Eye (tissue), 1 donor: ENCODE measurements at regions not wholly inside any gene's neighbourhood (a gene's known extent, or its start where the extent isn't known, plus 50 kb on each side); places are given as distances from the start of the nearest gene placed in this dataset.

Experiments used
- DNase-seq: peaks from one replicate; pipeline ENCODE4 v3.0.0-alpha.2; 2015

DNA sequence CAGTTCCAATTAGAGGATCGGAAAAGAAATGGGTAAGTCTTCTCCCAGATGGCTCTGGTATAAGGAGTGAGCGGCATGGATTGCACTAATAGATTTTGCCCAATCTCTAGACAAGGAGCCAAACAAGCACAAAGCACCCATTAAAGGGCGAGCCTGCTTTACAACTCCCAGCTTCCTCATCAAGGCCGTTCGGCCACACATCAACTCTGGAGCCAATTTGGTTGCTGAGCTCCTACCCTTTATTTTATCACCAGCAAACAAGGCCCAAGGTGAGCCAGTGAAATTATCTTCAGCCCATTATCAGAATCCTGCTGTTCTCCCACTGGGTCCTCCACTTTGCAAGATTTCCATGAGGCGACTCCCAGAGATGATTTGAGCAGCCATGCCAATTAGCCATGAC, 292.2 kb upstream of the NPVF start:
- no peak for DNase-seq

DNA sequence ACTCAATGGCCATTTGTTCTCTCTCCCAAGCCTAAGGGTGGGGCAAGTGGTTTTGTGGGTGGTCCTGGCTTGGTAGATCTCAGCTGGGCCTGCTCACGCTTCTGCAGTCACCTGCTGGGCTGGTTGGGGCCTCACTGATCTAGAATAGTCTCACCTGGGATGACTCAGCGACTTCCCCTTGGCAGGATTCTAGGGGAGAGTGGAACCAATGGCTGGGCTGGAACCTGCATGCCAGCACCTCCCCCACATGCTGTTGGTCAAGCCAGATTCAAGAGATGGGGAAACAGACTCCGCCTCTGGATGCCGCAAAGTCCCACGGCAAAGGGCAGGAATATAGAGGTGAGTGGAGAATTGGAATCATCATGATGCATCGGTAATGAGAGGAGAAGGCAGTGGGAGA, 292.9 kb upstream of the NPVF start:
- no peak for DNase-seq

DNA sequence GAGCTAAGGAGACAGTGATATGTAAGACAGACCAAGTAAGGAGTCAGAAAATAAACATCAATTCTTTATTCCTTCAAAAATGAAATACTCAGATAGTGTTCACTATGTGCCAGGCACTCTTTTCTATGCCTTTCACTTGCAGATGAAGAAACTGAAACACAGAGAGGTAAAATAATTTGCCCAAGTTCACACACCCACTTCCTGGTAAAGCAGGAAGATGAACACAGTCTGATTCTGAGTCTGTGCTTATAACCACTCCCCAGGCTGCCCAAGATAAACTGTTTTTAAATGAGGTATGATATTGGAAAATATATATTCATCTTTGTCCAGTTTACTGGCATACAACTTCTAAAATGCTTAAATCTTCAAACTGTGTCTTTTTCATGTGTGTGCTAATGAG, 294.4 kb upstream of the NPVF start:
- no peak for DNase-seq

DNA sequence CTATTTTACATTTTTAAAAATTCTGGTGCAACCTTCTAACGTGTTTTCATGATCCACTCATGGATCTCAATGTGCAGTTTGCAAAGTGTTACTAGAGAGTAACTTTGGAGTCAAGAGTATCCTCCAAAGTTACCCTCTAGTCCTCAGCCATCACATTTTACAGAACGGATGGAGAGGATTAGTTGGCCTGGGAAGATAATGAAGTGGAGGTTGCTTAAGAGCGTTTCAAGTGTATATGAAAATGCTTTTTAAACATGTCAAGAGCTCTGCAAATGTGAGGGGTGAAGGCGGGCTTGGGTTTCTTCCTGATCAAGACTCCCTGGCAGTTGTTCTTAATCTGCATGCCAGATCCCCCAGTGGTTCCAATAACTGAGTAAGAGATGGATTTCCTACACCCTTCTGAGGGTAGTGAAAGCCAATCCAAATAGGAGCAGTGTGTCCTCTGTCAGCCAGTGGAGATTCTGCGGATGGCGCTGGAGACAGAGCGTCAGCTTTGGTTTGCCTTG, 299.4 kb upstream of the NPVF start:
- DNase-seq = no peak

DNA sequence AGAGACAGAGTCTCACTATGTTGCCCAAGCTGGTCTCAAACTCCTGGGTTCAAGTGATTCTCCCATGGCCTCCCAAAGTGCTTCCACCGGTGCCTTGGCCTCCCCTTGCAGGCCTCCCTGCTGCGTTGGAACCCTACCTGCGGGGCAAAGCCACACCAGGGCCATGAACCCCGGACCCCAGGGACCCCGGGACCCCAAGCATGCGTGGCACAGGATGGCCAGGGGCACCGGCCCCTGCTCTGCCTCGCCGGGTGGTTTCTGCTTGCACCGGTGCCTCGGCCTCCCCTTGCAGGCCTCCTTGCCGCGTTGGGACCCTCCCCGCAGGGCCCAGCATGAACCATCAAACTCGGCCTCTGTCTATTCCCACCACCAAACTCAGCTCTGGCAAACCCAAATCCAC, 301.0 kb upstream of the NPVF start:
- DNase-seq = no peak

DNA sequence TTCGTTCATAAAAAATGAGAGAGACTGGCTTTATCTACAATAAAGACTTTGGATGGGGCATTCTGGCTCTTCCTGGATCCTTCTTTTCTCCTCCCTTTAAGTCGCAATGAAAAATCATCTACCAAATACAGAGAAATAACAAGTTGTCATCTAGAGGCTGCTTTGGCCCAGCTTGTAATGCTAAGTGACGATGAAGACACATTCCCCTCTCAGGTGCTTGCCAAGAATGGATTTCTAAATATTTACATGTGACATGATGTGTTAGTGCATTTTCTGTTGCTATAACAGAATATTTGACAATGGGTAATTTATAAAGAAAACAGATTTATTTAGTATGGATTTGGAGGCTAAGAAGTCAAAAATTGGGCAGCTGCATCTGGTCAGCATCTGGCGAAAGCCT, 308.6 kb upstream of the NPVF start:
- DNase-seq = no peak

DNA sequence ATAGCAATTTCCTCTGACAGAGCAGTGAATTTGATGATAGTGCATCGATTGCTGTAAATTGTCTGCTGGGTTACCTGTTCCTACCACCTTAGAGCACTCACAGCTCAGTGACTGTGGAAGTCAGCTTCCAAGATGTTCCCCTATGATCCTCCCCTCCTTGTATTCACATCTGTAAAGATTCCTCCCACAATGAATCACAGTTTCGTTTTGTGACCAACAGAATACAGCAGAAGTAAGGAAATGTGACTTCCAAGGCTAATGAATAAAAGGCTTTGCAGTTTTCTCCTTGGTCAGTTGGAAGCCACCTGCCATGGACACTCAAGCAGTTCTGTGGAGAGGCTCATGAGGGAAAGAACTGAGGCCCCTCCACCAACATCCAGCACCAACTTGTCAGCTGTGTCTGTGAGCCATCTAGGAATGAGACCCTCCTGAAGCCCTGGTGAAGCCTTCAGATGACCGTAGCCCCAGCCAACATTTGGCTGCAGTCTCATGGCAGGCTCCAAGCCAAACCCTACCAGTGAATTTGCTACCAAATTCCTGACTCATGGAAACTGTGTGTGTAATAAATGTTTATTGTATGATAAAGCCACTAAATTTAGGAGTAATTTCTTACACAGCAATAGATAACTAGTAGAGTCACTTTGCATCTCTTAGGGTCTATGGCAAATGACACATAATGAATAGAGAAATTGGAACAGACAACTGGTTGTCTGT, 309.5 kb upstream of the NPVF start:
- no peak for DNase-seq

DNA sequence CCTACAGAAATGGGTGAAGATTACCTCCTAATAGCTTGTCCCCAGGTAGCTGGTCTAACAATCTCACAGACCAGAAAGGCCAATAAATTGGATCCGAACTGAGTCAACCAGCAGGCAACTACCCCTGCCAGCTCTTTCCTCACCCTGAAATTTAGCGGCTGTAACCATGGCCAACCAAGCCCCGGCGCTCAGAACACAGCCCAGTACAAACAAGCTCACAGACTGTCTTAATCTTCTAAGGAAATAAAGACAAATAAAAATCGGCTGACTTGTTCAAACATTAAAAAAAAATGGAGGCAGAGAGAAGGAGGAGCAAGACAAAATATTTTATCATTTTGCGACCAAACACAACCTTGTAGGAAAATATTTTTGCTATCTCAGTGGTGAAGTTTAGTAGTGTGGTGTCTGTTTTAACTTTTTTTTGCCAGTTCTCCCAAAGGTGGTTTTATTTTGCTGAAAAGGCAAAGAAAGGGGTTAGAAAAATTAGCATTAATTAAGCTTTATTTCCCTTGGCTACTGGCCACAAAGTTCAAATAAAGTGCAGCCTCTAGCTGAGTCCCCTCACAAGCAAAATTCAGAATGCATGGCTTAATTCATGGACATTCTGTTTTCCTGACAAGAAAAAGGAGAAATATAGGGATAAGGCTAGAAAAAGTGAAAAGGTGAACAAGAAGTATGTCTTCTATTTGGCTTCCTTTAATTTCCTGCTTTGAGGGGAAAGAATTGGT, 313.0 kb upstream of the NPVF start:
- DNase-seq = peak; percentile 60

DNA sequence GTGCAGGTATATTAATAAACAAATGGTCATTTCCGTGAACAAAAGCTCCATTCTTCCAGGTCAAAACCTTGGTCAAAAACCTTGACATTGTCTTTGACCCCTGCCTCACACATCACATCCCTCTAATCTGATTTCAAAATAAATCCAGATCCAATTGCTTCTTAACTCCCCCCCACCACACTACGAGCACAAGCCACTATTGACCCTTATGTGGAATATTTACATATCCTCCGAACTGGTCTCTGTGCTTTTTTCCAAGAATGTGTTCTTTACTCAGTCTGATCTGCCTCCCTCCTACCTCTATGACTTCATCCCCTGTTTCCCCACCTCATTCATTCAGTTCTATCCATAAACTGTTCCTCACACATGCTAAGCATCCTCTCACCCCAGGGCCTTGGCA, 313.6 kb upstream of the NPVF start:
- no peak for DNase-seq

DNA sequence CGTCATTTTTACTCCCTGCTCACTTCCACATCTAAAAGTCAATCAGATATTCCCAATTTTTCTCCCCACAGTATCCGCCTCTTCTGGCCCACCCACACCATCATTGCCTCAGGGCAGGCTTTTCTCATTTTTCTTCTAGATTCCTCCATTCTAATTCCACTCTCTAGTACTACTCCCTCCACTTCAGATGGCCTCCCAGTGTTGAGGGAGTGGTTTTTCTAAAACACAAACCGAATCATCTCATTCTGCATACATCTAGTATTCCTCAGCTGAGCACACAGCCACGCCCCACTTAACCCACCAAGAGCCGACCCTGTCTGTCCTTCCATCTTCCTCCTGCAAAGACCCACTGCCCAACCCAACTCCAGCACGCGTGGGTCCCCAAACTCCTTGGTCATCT, 314.9 kb upstream of the NPVF start:
- no peak for DNase-seq

DNA sequence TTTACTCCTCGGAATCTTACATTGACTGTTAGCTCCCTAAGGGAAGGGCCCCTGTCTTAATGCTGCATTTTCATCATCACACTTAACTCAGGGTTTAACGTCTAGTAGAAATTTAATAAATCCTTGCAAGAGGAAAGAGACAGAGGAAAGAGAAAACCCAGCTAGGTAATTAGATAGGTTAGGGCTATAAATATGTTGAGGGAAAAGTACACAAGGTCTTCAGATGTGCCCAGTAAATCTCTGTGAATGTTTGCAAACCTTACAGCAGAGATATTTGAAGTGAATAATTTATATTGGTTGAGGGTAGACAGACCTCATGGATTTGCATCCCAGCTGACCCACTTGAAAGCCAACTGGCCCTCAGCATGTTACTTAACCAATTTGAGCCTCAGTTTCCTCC, 315.5 kb upstream of the NPVF start:
- peak; percentile 44 for DNase-seq

DNA sequence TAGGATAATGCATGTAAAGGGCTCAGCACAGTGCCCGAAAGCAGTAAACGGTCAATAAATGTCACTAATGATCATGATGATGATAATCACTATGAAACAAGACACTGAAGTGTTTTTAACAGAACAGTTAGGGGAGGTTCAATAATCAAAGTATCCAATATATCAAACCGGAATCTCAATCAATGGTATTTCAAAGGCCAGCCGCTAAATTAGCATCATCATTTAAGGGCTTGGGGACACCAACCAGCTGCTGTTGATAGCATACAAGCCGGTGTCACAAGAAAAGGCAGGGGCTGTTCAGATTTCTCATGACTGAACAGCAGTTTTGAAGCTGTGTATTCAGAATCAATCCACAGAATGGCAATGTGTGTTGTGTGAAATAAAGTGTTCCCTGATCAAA, 316.0 kb upstream of the NPVF start:
- DNase-seq = peak; percentile 76

DNA sequence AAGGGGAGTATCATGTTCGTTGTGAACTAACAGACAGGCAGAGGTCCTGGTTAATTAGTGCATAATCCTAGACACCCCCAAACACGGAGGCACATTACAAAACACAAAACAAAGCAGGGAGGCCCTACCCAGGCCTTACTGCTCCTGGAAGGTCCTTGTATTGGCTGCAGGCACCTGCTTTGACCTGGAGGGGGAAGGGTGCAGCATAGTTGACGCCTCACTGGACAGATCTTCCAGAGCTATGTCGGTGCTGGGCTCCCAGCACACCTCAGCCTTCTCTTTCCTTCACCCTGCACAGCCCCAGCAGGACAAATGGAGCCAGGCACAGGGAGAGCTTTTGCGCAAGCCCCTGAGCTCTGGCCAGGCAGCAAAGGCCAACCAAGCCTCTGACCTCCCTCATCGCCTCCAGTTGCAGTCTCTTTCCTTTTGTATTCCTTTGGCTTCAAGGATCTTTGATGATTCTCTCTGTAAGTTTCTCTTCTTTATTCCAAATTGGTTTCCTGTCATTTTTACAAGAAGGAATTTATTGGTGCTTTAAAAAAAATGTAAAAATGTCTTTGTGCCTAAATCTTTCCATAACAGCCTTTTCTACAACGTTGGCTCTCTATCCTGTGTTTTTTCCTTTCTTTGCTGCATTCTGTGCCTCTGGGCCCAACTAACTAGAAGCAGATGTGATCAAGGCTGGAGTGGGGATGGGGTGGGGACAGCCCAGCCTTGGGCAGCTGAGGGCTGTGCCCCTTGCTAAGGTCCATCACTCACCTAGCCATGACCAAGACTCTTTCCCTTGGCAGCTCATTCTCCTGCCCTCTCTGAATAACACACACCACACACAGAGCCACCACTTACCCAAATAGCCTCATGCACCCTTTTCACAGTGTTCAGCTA, 317.1 kb upstream of the NPVF start:
- DNase-seq = peak; percentile 45

DNA sequence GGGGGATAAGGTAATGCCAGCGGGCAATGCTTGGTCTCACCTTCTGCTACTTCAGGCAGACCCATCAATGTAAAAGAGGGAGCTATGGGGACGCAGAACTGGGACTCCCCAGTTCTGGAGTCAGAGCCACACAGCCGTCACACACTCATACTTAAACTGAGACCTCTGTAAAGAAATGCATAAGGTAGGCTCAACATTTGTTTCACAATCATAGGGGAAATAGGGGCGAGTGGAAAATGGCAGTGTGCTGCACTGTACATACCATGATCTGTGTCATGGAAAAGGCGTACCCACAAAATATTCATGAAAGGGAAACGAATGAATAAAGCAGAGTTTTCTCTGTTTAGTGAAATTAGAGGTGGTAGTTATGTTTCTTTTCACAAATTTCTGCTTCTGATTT, 318.0 kb upstream of the NPVF start:
- no peak for DNase-seq

DNA sequence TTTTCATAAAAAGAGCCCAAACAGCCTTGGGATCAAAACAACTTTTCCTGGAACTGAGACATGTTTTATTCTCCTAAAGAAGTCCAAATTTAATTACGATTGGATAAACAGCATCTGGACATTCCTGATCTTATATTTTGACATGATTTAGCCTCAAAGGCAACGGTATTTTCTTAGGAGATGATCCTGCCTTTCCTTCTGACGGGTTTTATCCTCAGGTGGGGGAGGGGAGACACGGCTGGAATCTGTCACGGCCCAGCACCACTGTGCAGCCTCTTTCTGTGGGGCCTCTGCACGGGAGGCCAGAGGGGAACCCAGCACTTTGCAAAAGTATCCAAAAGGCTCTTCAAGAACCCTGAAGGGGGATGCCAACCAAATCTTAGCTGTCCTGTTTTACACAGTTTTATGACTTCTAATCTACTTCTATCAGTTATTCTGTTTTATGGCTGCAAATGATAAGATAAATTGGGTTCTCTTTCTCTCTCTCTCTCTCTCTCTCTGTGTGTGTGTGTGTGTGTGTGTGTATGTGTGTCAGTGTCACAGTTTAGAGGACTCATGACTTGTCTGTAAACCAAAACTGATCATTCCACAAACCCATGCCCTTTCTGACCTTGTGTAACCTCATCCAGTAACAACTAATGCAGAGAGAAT, 321.1 kb upstream of the NPVF start:
- peak; percentile 47 for DNase-seq

DNA sequence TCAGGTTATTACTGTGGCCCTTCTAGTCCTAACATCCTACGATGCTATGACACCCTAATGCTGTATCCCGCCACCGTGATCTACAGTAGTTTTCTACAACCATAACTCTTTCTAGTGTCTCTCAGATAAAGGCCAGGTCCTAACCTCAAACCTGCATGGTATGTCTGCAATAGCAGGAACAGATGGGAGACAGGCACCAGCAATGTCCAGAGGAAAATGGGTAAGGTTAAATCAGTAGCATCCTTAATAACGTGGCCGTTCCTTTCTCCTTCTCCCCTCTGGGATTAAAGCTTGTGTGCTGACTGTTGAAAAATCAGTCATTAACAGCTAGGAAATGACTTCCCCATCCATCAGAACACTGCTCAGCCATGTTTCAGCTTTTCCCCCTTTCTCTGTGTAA, 321.9 kb upstream of the NPVF start:
- no peak for DNase-seq

DNA sequence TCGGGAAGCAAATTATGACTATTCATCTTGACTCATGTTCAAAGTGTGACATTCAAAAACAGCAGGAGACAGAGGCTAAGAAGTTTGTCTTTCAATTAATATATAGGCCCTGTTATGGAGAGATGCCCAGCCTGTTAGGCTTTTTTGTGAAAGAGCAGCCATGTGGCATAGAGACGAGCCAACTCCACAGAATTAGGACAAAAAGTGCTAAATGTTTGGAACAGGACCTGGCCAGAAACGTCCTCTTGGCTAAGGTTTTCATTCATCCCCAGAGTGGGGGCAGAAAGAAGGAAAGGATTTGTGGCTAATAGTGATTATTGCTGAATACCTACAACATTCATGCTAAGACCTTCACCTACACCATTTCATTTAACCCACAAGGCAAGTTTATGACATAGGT, 324.7 kb upstream of the NPVF start:
- DNase-seq = no peak

DNA sequence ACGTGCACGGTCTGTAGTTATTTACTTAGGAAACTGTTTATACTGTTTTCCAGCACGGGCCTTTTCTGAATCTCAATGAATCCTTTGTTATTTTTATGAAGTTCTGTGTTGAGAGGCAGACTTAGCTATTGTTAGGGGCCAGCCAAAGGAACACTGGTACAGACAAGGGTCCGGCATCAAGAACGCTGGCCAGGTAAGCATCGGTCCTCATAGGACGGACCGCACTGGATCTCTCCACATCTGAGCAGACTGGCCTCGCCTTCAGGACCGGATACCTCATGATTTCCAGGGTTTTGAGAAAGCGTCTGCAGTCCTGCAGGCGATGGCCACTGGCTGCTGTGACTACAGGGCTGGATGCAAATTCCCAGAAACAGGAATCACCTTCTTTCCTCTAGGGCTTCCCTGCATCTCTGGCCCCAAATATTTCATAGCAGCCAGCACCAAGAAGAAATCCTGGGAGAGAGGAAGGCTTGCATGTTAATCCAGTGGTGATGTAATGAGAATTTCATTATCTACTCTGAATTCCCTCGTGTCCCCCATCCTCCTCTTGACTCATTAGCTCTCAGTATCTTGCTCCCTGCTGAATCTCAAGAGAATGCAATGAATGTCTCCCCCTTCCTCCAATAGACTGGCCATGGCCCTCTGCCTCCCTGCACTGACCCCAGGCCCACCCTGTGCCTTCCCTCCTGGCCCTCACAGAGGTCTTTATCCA, 325.4 kb upstream of the NPVF start:
- no peak for DNase-seq

DNA sequence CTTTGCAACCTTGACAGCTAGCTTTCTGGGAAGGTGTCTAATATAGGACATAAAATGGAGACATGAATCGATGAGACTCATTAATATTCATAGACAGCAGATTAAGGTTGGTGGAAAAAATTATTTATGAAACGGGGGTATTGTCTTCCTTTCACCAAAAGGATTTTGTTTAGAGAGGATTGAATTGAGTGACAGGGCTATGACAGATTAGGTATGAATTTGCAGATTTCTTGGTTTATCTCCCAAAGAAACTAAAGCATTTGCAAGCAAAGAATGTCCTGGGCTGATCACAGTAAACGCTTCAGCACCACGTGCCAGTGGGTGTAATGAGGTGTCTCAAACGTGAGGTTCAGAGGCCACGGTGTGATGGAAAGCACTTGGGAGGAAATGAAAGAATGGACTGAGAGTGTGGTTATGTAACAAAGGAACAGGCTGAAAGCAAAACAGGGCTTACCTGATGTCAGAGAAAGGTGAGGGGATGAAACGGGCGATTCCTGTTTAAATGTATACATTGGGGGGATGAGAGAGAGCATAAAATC, 329.2 kb upstream of the NPVF start:
- peak; percentile 82 for DNase-seq

DNA sequence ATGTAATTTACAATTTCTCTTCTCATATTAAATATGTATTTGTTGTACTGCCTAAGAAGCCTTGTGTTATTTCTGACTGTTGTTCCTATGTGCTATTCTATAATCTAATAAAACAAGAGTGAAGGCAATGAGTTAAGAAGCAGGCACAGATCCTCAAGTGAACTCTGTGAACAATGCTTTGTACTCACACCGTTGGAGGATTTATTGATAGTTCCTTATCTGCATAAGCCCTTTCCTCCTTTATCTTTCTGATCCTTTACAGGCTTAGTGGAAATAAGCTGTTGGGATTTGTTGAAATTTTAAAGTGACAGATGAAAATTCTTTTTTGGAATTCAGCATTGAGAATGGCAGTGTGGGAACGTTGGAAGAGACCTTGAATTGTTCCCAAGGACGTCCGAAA, 329.6 kb upstream of the NPVF start:
- DNase-seq = no peak

DNA sequence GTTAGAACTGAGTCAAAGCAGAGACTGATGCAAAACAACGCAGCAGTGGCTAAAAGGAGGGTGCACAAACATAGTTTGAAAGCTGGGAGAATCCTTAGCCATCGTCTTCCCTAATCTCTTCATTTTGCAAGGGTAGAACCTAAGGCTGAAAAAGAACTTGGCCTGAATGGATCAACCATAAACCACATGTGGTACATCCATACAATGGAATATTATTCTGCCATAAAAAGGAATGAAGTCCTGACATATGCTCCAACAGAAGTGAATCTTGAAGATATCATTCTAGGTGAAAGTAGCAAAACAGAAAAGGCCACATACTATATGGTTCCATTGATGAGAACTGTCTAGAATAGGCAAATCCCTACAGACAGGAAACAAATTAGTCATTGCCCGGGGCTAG, 330.3 kb upstream of the NPVF start:
- DNase-seq = no peak
